Cardiac fibroblast (primary cell): ENCODE measurements at regions not wholly inside any gene's neighbourhood (a gene's known extent, or its start where the extent isn't known, plus 50 kb on each side); places are given as distances from the start of the nearest gene placed in this dataset.
A peak's percentile ranks its signal among the peaks of the same experiment; 100 is the strongest.

Experiments
- DNase-seq, 2 donors: peaks; one replicate each; pipeline versions ENCODE4 v3.0.0 to v3.0.0-alpha.2; 2010; ENCODE audit warnings: low read depth in 2 of 2
- H3K4me3 ChIP-seq, 2 donors: replicated peaks in 1 of 2; 1 replicate in 1 of 2; 2 replicates in 1 of 2; pipeline ENCODE4 v1.5.1; 2011; ENCODE audit warnings: low read depth in 2 of 2, low read length in 2 of 2, mild to moderate bottlenecking in 2 of 2, moderate library complexity in 1 of 2
- TF ChIP-seq, protein P1 (sequence below): IDR thresholded peaks from one replicate; pipeline ENCODE4 v1.5.1; 2011; ENCODE audit warnings: low read depth, mild to moderate bottlenecking, low read length, inconsistent platforms

DNA sequence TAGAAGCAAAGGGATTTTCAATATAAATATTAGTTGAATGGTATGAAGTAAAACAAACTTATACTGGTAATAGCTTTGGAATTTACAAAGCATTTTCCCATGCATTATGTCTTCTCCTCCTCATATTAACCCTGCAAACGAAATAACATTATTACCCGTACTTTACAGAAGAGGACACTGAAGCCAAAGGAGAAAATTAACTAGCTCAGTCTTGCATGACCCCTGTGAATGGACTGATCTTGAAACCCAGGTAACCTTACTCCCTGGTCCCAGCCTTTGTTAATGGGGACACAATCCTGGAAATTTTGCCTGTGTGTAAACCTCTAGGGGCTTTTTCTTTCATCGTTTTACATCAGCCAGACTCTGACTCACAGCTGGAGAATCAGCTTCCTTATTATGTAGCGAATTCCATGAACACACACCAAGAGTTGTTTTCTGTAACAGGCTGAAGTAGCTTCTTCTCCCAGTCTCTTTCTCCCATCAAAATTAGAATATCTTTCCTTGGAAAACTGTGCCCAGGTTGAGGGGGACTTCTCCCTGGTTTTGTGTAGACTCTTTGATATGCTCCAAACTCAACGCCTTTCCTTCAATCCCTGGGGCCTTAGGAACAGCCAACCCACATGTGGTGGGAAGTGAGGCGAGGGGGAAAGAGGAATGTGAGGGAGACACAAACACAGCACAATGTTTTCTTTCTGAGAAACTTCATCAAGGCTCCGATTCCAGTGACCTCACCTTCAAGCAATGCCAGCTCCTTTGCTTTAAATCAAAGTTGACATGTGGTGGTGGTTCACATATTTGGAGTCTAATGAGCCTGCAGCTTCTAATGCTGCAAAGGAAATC lies 480.9 kb upstream of the PAPPA start:
- DNase-seq = peak; percentile 93 to 99
- H3K4me3 ChIP-seq = no peak overlapping the region
- TF ChIP-seq, protein P1, sequence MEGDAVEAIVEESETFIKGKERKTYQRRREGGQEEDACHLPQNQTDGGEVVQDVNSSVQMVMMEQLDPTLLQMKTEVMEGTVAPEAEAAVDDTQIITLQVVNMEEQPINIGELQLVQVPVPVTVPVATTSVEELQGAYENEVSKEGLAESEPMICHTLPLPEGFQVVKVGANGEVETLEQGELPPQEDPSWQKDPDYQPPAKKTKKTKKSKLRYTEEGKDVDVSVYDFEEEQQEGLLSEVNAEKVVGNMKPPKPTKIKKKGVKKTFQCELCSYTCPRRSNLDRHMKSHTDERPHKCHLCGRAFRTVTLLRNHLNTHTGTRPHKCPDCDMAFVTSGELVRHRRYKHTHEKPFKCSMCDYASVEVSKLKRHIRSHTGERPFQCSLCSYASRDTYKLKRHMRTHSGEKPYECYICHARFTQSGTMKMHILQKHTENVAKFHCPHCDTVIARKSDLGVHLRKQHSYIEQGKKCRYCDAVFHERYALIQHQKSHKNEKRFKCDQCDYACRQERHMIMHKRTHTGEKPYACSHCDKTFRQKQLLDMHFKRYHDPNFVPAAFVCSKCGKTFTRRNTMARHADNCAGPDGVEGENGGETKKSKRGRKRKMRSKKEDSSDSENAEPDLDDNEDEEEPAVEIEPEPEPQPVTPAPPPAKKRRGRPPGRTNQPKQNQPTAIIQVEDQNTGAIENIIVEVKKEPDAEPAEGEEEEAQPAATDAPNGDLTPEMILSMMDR = no peak

DNA sequence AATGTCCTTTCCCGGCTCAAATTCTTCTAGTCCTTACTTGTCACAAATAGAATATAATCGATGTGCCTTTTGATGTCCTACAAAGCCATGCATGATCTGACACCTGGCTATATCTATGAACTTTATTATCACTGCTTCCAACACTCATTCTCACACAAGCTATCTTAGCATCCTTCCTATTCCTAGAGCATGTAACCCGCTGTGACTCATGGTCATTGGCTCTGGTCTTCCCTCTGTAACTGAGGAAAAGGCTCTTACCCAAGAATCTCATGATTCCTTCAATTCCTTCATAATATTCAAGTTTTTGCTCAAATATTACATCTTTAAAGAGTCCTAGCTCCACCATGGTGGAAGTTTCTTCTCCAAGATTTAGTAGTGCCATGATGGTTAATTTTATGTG lies 480.0 kb upstream of the PAPPA start:
- TF ChIP-seq, protein P1 = no peak
- peak; percentile 59 to 85 for DNase-seq

DNA sequence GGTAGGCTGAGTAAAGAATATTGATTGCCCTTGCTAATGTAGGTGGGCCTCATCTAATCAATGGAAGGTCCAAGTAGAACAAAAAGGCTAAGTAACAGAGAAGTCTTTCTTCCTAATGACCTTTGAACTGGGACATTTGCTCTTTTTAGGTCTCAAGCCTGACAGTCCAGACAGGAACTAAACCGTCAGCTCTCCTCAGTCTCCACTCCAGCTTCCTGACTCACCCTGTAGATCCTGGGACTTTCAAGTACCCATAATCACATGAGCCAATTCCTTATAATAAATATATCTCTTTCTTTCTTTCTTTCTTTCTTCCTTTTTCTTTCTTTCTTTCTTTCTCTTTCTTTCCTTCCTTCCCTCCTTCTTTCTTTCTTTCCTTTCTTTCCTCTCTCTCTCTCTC lies 479.5 kb upstream of the PAPPA start:
- peak in 1 of 2 donors; percentile 42 for DNase-seq
- TF ChIP-seq, protein P1 = no peak
- H3K4me3 ChIP-seq = no peak overlapping the region

More for the DNA sequence above, 480.0 kb upstream of the PAPPA start:
- no peak overlapping the region for H3K4me3 ChIP-seq

DNA sequence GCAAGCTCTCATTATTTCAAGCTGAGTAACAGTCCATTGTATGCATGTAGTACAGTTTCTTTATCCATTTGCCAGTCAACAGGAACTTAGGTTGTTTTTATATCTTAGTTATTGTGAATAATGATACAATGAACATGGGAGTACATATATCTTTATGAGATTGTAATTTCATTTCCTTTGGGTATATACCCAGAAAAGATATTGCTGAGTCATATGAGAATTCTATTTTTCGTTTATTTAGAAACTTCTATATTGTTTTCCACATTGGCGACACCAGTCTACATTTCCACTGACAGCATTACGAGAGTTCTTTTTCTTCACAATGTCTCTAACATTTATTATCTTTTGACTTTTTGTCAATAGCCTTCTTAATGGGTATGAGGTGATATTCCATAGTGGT lies 477.8 kb upstream of the PAPPA start:
- no peak overlapping the region for H3K4me3 ChIP-seq
- TF ChIP-seq, protein P1 = no peak
- no peak for DNase-seq

DNA sequence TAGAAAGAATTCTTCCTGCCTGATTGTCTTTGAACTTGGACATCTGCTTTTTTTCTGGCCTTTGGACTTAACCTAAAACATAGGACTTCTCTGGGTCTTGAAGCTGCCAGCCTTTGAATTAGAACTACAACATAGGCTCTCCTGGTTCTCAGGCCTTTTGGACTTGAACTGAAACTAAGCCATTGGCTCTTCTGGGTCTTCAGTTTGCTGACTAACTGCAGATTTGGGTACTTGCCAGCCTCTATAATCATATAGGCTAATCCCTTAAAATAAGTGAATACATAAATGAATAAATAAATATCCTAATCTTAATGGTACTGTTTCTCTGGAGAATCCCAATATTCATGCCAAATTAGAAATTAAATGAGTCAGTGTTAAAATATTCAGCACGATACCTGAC lies 473.4 kb upstream of the PAPPA start:
- TF ChIP-seq, protein P1 = no peak
- peak; percentile 40 to 60 for DNase-seq
- H3K4me3 ChIP-seq = no peak overlapping the region

DNA sequence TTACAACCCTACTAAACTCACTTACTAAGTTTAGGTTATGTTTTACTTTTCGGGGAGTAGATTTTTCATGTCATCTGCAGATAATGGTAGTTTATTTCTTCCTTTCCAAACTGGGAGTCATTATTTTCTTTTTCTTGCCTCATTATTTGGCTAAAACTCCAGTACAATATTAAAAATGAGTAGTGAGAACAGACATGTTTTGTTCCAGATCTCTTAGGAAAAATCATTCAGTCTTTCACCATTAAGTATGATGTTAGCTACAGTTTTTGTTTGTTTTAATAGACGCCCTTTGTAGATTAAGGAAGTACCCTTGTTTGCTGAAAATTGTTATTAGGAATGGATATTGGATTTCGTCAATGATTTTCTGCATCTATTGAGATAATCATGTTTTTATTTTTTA lies 472.0 kb upstream of the PAPPA start:
- DNase-seq = no peak
- TF ChIP-seq, protein P1 = no peak
- no peak overlapping the region for H3K4me3 ChIP-seq

DNA sequence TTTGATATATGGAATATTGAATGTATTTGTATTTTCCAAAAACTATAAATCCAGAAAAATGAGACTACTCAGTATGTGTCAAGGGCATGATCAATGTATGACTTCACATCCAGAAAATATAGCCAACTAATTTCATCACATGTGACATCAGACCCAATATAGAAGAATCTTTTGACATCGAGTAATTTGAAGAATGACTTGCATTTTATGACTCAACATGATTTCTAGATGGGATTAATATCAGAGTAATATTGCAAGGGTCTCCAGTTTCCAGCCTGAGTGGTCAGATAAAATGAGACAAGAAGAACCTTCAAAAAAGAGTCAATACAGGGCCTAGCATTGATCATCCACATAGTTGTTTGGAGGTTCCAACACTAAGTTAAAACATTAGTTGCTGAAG lies 467.5 kb upstream of the PAPPA start:
- no peak overlapping the region for H3K4me3 ChIP-seq
- TF ChIP-seq, protein P1 = no peak
- peak in 1 of 2 donors; percentile 29 for DNase-seq
